Mesendoderm (in vitro differentiated cells): ENCODE measurements at regions not wholly inside any gene's neighbourhood (a gene's known extent, or its start where the extent isn't known, plus 50 kb on each side); places are given as distances from the start of the nearest gene placed in this dataset.

Source experiments
- DNase-seq: peaks from one replicate; pipeline ENCODE4 v3.0.0; 2013
- H2AK5ac ChIP-seq: 2 replicates; pipeline ENCODE4 v1.6.1; 2013; ENCODE audit warnings: low read length, inconsistent platforms
- H2BK120ac ChIP-seq: 2 replicates; pipeline ENCODE4 v1.6.1; 2013; ENCODE audit warnings: low read depth, mild to moderate bottlenecking, low read length, moderate library complexity, mixed read lengths
- H2BK15ac ChIP-seq: replicated peaks from 2 replicates; pipeline ENCODE4 v1.6.1; 2013; ENCODE audit warnings: low read depth, mild to moderate bottlenecking, moderate library complexity
- H2BK5ac ChIP-seq: 2 replicates; pipeline ENCODE4 v1.6.1; 2013; ENCODE audit warnings: low read length, inconsistent platforms
- H3K18ac ChIP-seq: 2 replicates; pipeline ENCODE4 v1.6.1; 2013; ENCODE audit warnings: mild to moderate bottlenecking, low read length, mixed read lengths
- H3K23ac ChIP-seq: one replicate; pipeline ENCODE4 v1.6.1; 2013; ENCODE audit warnings: low read length
- H3K27ac ChIP-seq: 2 replicates; pipeline ENCODE4 v1.5.1; 2013; ENCODE audit warnings: low read depth, mild to moderate bottlenecking, inconsistent platforms, low read length, moderate library complexity
- H3K27me3 ChIP-seq: 2 replicates; pipeline ENCODE4 v1.6.1; 2013; ENCODE audit warnings: low read length, control low read depth, mild to moderate bottlenecking, inconsistent platforms; ENCODE audit not compliant: insufficient read depth, poor library complexity
- H3K36me3 ChIP-seq: 2 replicates; pipeline ENCODE4 v1.6.1; 2013; ENCODE audit warnings: low read length, inconsistent platforms; ENCODE audit not compliant: control insufficient read depth, insufficient read depth
- H3K4ac ChIP-seq: one replicate; pipeline ENCODE4 v1.6.1; 2013; ENCODE audit warnings: low read depth, mild to moderate bottlenecking, low read length, moderate library complexity
- H3K4me1 ChIP-seq: 2 replicates; pipeline ENCODE4 v1.6.1; 2013; ENCODE audit warnings: low read depth, low read length, inconsistent platforms; ENCODE audit not compliant: control insufficient read depth
- H3K4me2 ChIP-seq: 2 replicates; pipeline ENCODE4 v1.6.1; 2013; ENCODE audit warnings: low read length
- H3K4me3 ChIP-seq: 2 replicates; pipeline ENCODE4 v1.5.1; 2013; ENCODE audit warnings: mild to moderate bottlenecking, low read length
- H3K56ac ChIP-seq: one replicate; pipeline ENCODE4 v1.6.1; 2013; ENCODE audit warnings: low read length
- H3K79me1 ChIP-seq: 2 replicates; pipeline ENCODE4 v1.6.1; 2013; ENCODE audit warnings: low read length, inconsistent platforms
- H3K79me2 ChIP-seq: 2 replicates; pipeline ENCODE4 v1.6.1; 2013; ENCODE audit warnings: mild to moderate bottlenecking, low read length; ENCODE audit not compliant: control insufficient read depth, insufficient read depth
- H3K9ac ChIP-seq: 2 replicates; pipeline ENCODE4 v1.6.1; 2013; ENCODE audit warnings: low read length, inconsistent platforms
- H4K5ac ChIP-seq: one replicate; pipeline ENCODE4 v1.6.1; 2013; ENCODE audit warnings: low read length
- H4K8ac ChIP-seq: one replicate; pipeline ENCODE4 v1.6.1; 2013; ENCODE audit warnings: low read depth, mild to moderate bottlenecking, control low read depth, low read length, moderate library complexity
- WGBS: extraction: QIAGEN DNeasy Blood & Tissue Kit; methylation state at CpG from one replicate; pipeline ENCODE4 v1.1.7; 2013; ENCODE audit warnings: low lambda C conversion rate, missing lambda C conversion rate; ENCODE audit not compliant: insufficient coverage; ENCODE audit errors: extremely low coverage; 5-methylcytosine and 5-hydroxymethylcytosine counted together

- no peak overlapping the region for H2BK15ac ChIP-seq
- no peak overlapping the region for H3K18ac ChIP-seq
- H3K27ac ChIP-seq: no peak overlapping the region
- no peak overlapping the region for H4K8ac ChIP-seq
- DNase-seq: no peak
- H2BK120ac ChIP-seq: no peak overlapping the region
- no peak overlapping the region for H2AK5ac ChIP-seq
- no peaks in the 10 kb centered on the region for H3K27me3 ChIP-seq
- no peak overlapping the region for H3K4me2 ChIP-seq
- H3K4ac ChIP-seq: no peak overlapping the region
- no peak overlapping the region for H3K9ac ChIP-seq
- H3K36me3 ChIP-seq: no peaks in the 10 kb centered on the region
- H3K56ac ChIP-seq: no peak overlapping the region
- H4K5ac ChIP-seq: no peak overlapping the region
- H3K4me3 ChIP-seq: no peak overlapping the region
- no CpG with 5 or more reads among the region's 2 CpGs for WGBS
- no peak overlapping the region for H2BK5ac ChIP-seq
- H3K79me2 ChIP-seq: no peaks in the 10 kb centered on the region
- no peak overlapping the region for H3K23ac ChIP-seq
- no peaks in the 10 kb centered on the region for H3K4me1 ChIP-seq
- no peaks in the 10 kb centered on the region for H3K79me1 ChIP-seq
These were observed 665.6 kb upstream of the CPEB2 start for GRCh38 chr4:14336656-14337055.

GRCh38 chr4:14337892-14338584 lies 664.2 kb upstream of the CPEB2 start:
- no peak overlapping the region for H2AK5ac ChIP-seq
- H2BK120ac ChIP-seq: no peak overlapping the region
- no peak overlapping the region for H2BK15ac ChIP-seq
- H4K5ac ChIP-seq: no peak overlapping the region
- no peaks in the 10 kb centered on the region for H3K27me3 ChIP-seq
- H3K9ac ChIP-seq: no peak overlapping the region
- WGBS: no CpG with 5 or more reads among the region's 2 CpGs
- H3K36me3 ChIP-seq: no peaks in the 10 kb centered on the region
- H2BK5ac ChIP-seq: no peak overlapping the region
- no peaks in the 10 kb centered on the region for H3K79me1 ChIP-seq
- H3K18ac ChIP-seq: no peak overlapping the region
- H4K8ac ChIP-seq: no peak overlapping the region
- no peak overlapping the region for H3K4me3 ChIP-seq
- no peaks in the 10 kb centered on the region for H3K79me2 ChIP-seq
- no peak overlapping the region for H3K4me2 ChIP-seq
- no peaks in the 10 kb centered on the region for H3K4me1 ChIP-seq
- no peak overlapping the region for H3K27ac ChIP-seq
- no peak overlapping the region for H3K4ac ChIP-seq
- DNase-seq: no peak
- H3K23ac ChIP-seq: no peak overlapping the region
- no peak overlapping the region for H3K56ac ChIP-seq

GRCh38 chr4:14338585-14339265 lies 663.6 kb upstream of the CPEB2 start:
- H4K8ac ChIP-seq: no peak overlapping the region
- H3K27me3 ChIP-seq: no peaks in the 10 kb centered on the region
- no peak for DNase-seq
- no peak overlapping the region for H3K18ac ChIP-seq
- no peak overlapping the region for H3K27ac ChIP-seq
- H3K4ac ChIP-seq: no peak overlapping the region
- no CpG with 5 or more reads among the region's 4 CpGs for WGBS
- H3K36me3 ChIP-seq: no peaks in the 10 kb centered on the region
- H2BK5ac ChIP-seq: no peak overlapping the region
- no peak overlapping the region for H2AK5ac ChIP-seq
- no peaks in the 10 kb centered on the region for H3K4me1 ChIP-seq
- no peak overlapping the region for H3K23ac ChIP-seq
- H2BK120ac ChIP-seq: no peak overlapping the region
- H4K5ac ChIP-seq: no peak overlapping the region
- no peak overlapping the region for H3K4me2 ChIP-seq
- H3K79me2 ChIP-seq: no peaks in the 10 kb centered on the region
- H2BK15ac ChIP-seq: no peak overlapping the region
- no peak overlapping the region for H3K9ac ChIP-seq
- no peaks in the 10 kb centered on the region for H3K79me1 ChIP-seq
- H3K56ac ChIP-seq: no peak overlapping the region
- no peak overlapping the region for H3K4me3 ChIP-seq

- no peak overlapping the region for H3K4ac ChIP-seq
- H3K27ac ChIP-seq: no peak overlapping the region
- H2BK5ac ChIP-seq: no peak overlapping the region
- H3K56ac ChIP-seq: no peak overlapping the region
- no peak overlapping the region for H3K23ac ChIP-seq
- H2AK5ac ChIP-seq: no peak overlapping the region
- H3K36me3 ChIP-seq: no peaks in the 10 kb centered on the region
- no peak overlapping the region for H3K4me2 ChIP-seq
- H3K79me2 ChIP-seq: no peaks in the 10 kb centered on the region
- no peak overlapping the region for H2BK120ac ChIP-seq
- no peaks in the 10 kb centered on the region for H3K27me3 ChIP-seq
- H4K8ac ChIP-seq: no peak overlapping the region
- no peaks in the 10 kb centered on the region for H3K79me1 ChIP-seq
- no peak overlapping the region for H4K5ac ChIP-seq
- no CpG with 5 or more reads among the region's 5 CpGs for WGBS
- H3K9ac ChIP-seq: no peak overlapping the region
- no peaks in the 10 kb centered on the region for H3K4me1 ChIP-seq
- H3K4me3 ChIP-seq: no peak overlapping the region
- H2BK15ac ChIP-seq: no peak overlapping the region
- H3K18ac ChIP-seq: no peak overlapping the region
- DNase-seq: no peak
These were observed 662.6 kb upstream of the CPEB2 start for GRCh38 chr4:14339715-14340114.

GRCh38 chr4:14340321-14340720 lies 662.0 kb upstream of the CPEB2 start:
- H2BK120ac ChIP-seq: no peak overlapping the region
- no peaks in the 10 kb centered on the region for H3K4me1 ChIP-seq
- no peak overlapping the region for H2AK5ac ChIP-seq
- no peak overlapping the region for H4K5ac ChIP-seq
- no peak overlapping the region for H2BK5ac ChIP-seq
- no peak overlapping the region for H3K18ac ChIP-seq
- H3K56ac ChIP-seq: no peak overlapping the region
- no peaks in the 10 kb centered on the region for H3K79me1 ChIP-seq
- no peak for DNase-seq
- H3K9ac ChIP-seq: no peak overlapping the region
- no peak overlapping the region for H3K4me3 ChIP-seq
- H2BK15ac ChIP-seq: no peak overlapping the region
- H3K4ac ChIP-seq: no peak overlapping the region
- no peaks in the 10 kb centered on the region for H3K79me2 ChIP-seq
- H3K27ac ChIP-seq: no peak overlapping the region
- no peaks in the 10 kb centered on the region for H3K27me3 ChIP-seq
- no peak overlapping the region for H4K8ac ChIP-seq
- no peak overlapping the region for H3K23ac ChIP-seq
- H3K4me2 ChIP-seq: no peak overlapping the region
- no CpG with 5 or more reads among the region's 4 CpGs for WGBS
- H3K36me3 ChIP-seq: no peaks in the 10 kb centered on the region
